HCT116 (cell line): ENCODE measurements at regions not wholly inside any gene's neighbourhood (a gene's known extent, or its start where the extent isn't known, plus 50 kb on each side); places are given as distances from the start of the nearest gene placed in this dataset.

Experiments
- ATAC-seq: fragments of 200-7000 bp; cut with Tn5 transposase; 2 replicates; pipeline ENCODE4 v1.9.1; 2020; ENCODE audit warnings: mild to moderate bottlenecking, moderate library complexity
- BruUV-seq: library from RNA; stranded (reverse); fragments of 400-500 nt; replicated peaks from 2 replicates; lab custom pipeline; 2021; lab: Mats Ljungman, UMichigan
- CTCF ChIA-PET: fragments of 300-600 bp; sonication (Branson Sonifier 250); formaldehyde crosslinking; loops from one replicate; lab custom pipeline; 2021; ENCODE audit warnings: antibody characterized with exemption; lab: Charles Lee
- POLR2A ChIA-PET: fragments of 300-600, 350-600 bp; sonication (Branson Sonifier 250); formaldehyde crosslinking; loops from one replicate; lab custom pipeline; 2021; ENCODE audit warnings: antibody characterized with exemption; lab: Charles Lee
- RAD21 ChIA-PET, 2 experiments: fragments of 300-600 bp; sonication (Branson Sonifier 250); formaldehyde crosslinking; loops; one replicate each; lab custom pipeline; 2023; ENCODE audit warnings: low total read pairs in 2 of 2; ENCODE audit not compliant: uncharacterized antibody in 2 of 2, unreplicated experiment in 2 of 2, low non-redundant PET in 1 of 2; lab: Charles Lee
- DNase-seq: peaks from one replicate; pipeline ENCODE4 v3.0.0-alpha.2; 2010; ENCODE audit warnings: low read depth, low spot score
- H2AFZ ChIP-seq: fragments of 200-600 bp; shearing (Covaris generic), sonication (generic); 2 replicates; pipeline ENCODE4 v1.6.1; 2017; ENCODE audit warnings: low read depth, mixed run types, mixed read lengths, antibody characterized with exemption, low read length; ENCODE audit not compliant: poor library complexity, severe bottlenecking
- H3K27ac ChIP-seq: 2 replicates; pipeline ENCODE4 v1.5.1; 2012; ENCODE audit warnings: low read depth, low read length
- H3K27me3 ChIP-seq: fragments of 200-600 bp; sonication (generic); 2 replicates; pipeline ENCODE4 v1.6.1; 2016; ENCODE audit warnings: mixed run types, low read length, mixed read lengths; ENCODE audit not compliant: insufficient read depth
- H3K36me3 ChIP-seq, 2 experiments: fragments of 200-500 bp in 1 of 2; fragments of 200-600 bp in 1 of 2; sonication (Bioruptor generic) in 1 of 2; sonication (generic) in 1 of 2; 2 replicates each; pipeline versions ENCODE4 v1.5.1 to v1.6.1; 2014 to 2016; ENCODE audit warnings: low read length in 2 of 2, inconsistent platforms in 1 of 2, mixed read lengths in 1 of 2, mixed run types in 1 of 2; ENCODE audit not compliant: insufficient read depth in 2 of 2, control insufficient read depth in 1 of 2
- H3K4me1 ChIP-seq, 2 experiments: fragments of 200-600 bp in 1 of 2; sonication (generic) in 1 of 2; 2 replicates each; pipeline versions ENCODE4 v1.5.1 to v1.6.1; 2012 to 2017; ENCODE audit warnings: low read length in 2 of 2, inconsistent platforms in 1 of 2, mild to moderate bottlenecking in 1 of 2, mixed read lengths in 1 of 2, mixed run types in 1 of 2, moderate library complexity in 1 of 2; ENCODE audit not compliant: insufficient read depth in 2 of 2, control insufficient read depth in 1 of 2
- H3K4me2 ChIP-seq: fragments of 200-600 bp; sonication (generic); 2 replicates; pipeline ENCODE4 v1.6.1; 2017; ENCODE audit warnings: mixed run types, low read length, mixed read lengths
- H3K4me3 ChIP-seq, 2 experiments: fragments of 200-600 bp in 1 of 2; sonication (generic) in 1 of 2; replicated peaks in 1 of 2; 2 replicates each; pipeline ENCODE4 v1.5.1; 2011 to 2016; ENCODE audit warnings: low read length in 2 of 2, control low read depth in 1 of 2, low read depth in 1 of 2, mild to moderate bottlenecking in 1 of 2, mixed read lengths in 1 of 2, mixed run types in 1 of 2
- H3K79me2 ChIP-seq: fragments of 200-600 bp; sonication (generic); 2 replicates; pipeline ENCODE4 v1.6.1; 2017; ENCODE audit warnings: mild to moderate bottlenecking, mixed run types, low read length, moderate library complexity, mixed read lengths; ENCODE audit not compliant: insufficient read depth
- H3K9ac ChIP-seq: fragments of 200-600 bp; sonication (generic); 2 replicates; pipeline ENCODE4 v1.6.1; 2016; ENCODE audit warnings: low read length, mixed read lengths
- H3K9me2 ChIP-seq: fragments of 200-600 bp; sonication (generic), shearing (Covaris generic); 2 replicates; pipeline ENCODE4 v1.6.1; 2017; ENCODE audit warnings: mixed run types, mild to moderate bottlenecking, moderate library complexity; ENCODE audit not compliant: insufficient read depth
- H3K9me3 ChIP-seq, 2 experiments: fragments of 200-500 bp in 1 of 2; fragments of 200-600 bp in 1 of 2; sonication (Bioruptor generic) in 1 of 2; sonication (generic) in 1 of 2; 2 replicates each; pipeline ENCODE4 v1.6.1; 2014 to 2017; ENCODE audit warnings: low read length in 2 of 2, mixed read lengths in 2 of 2, inconsistent platforms in 1 of 2, low read depth in 1 of 2, mild to moderate bottlenecking in 1 of 2, mixed run types in 1 of 2, moderate library complexity in 1 of 2; ENCODE audit not compliant: control insufficient read depth in 1 of 2, insufficient read depth in 1 of 2
- H4K20me1 ChIP-seq: fragments of 200-600 bp; sonication (generic), shearing (Covaris generic); 2 replicates; pipeline ENCODE4 v1.6.1; 2017; ENCODE audit warnings: mixed run types, mild to moderate bottlenecking, moderate library complexity; ENCODE audit not compliant: insufficient read depth
- EGR1 ChIP-seq: IDR thresholded peaks from 2 replicates; pipeline ENCODE4 v1.6.1; 2012; ENCODE audit warnings: low read depth
- ELF1 ChIP-seq: IDR thresholded peaks from 2 replicates; pipeline ENCODE4 v1.6.1; 2012; ENCODE audit warnings: low read depth, borderline replicate concordance
- EZH2phosphoT487 ChIP-seq: fragments of 200-600 bp; IDR thresholded peaks from 2 replicates; pipeline ENCODE4 v1.6.1; 2018; ENCODE audit warnings: antibody characterized with exemption, borderline replicate concordance
- POLR2AphosphoS5 ChIP-seq: IDR thresholded peaks from 2 replicates; pipeline ENCODE4 v1.6.1; 2011; ENCODE audit warnings: mild to moderate bottlenecking, low read depth, low read length, moderate library complexity
- RAD21 ChIP-seq: IDR thresholded peaks from 2 replicates; pipeline ENCODE4 v1.6.1; 2012; ENCODE audit warnings: low read depth, mild to moderate bottlenecking
- SIN3A ChIP-seq: IDR thresholded peaks from 2 replicates; pipeline ENCODE4 v1.6.1; 2012; ENCODE audit warnings: low read depth
- SRF ChIP-seq: IDR thresholded peaks from 2 replicates; pipeline ENCODE4 v1.6.1; 2012; ENCODE audit warnings: low read depth
- TCF7L2 ChIP-seq: IDR thresholded peaks from 2 replicates; pipeline ENCODE4 v1.7.0; 2011; ENCODE audit warnings: borderline replicate concordance, inconsistent platforms; ENCODE audit not compliant: insufficient read depth, insufficient read length; ENCODE audit errors: extremely low read depth
- YY1 ChIP-seq: IDR thresholded peaks from 2 replicates; pipeline ENCODE4 v1.6.1; 2011; ENCODE audit warnings: low read length, low read depth, moderate library complexity, mild to moderate bottlenecking; ENCODE audit not compliant: insufficient replicate concordance; ENCODE audit errors: extremely low read depth
- ZFX ChIP-seq: fragments of 450-650 bp; IDR thresholded peaks from 2 replicates; pipeline ENCODE4 v1.6.1; 2017
- ZNF274 ChIP-seq: fragments of 200-500 bp; sonication (Bioruptor generic); IDR thresholded peaks from 2 replicates; pipeline ENCODE4 v1.6.1; 2014; ENCODE audit warnings: mild to moderate bottlenecking, low read depth, low read length, inconsistent platforms
- intact Hi-C: fragments of 100-400 bp; cut with micrococcal nuclease; formaldehyde crosslinking; loops from 2 replicates; pipeline ENCODE4 v1.10.0; 2022
- TF ChIP-seq, protein P1 (sequence below): IDR thresholded peaks from 2 replicates; pipeline ENCODE4 v1.6.1; 2012
- TF ChIP-seq, protein P2 (sequence below): IDR thresholded peaks from 2 replicates; pipeline ENCODE4 v1.6.1; 2012; ENCODE audit warnings: low read depth
- TF ChIP-seq, protein P3 (sequence below): IDR thresholded peaks from 2 replicates; pipeline ENCODE4 v1.6.1; 2011; ENCODE audit warnings: mild to moderate bottlenecking, low read length, moderate library complexity; ENCODE audit not compliant: insufficient replicate concordance; ENCODE audit errors: extremely low read depth

DNA sequence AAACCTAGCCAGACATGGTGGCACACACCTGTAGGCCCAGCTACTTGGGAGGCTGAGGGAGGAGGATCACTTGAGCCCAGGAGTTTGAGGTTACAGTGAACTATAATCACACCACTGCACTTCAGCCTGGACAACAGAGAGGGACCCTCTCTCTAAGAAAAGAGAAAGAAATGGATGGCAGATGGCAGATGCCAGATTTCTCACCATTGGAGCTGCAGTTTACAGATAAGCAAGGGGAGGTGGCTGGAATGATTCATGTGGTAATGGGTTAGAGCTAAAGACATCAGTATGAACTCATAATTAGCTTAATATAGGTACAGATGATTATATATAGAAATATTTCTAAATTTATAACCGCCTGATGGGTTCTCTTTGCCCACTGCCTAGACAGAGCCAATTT is 80.1 kb upstream of the IPO5 start:
- Histone ChIP-seq H3K9me2 (no peaks in the 10 kb centered on the region), H3K27ac (no peak overlapping the region), H3K9me3 (no peaks in the 10 kb centered on the region), H4K20me1 (no peaks in the 10 kb centered on the region), H3K4me1 (no peaks in the 10 kb centered on the region), H3K9ac (no peak overlapping the region), H2AFZ (no peak overlapping the region), H3K27me3 (no peaks in the 10 kb centered on the region), H3K4me3 (no peak overlapping the region), H3K36me3 (no peaks in the 10 kb centered on the region), H3K4me2 (no peak overlapping the region), H3K79me2 (no peaks in the 10 kb centered on the region)
- no peak for TF ChIP-seq POLR2AphosphoS5
- TF ChIP-seq EZH2phosphoT487 = no peak
- TF ChIP-seq YY1 = no peak
- no peak for DNase-seq
- ChIA-PET CTCF (no interaction called here), RAD21 (no interaction called here), POLR2A (no interaction called here)
- intact Hi-C loops = no loop called here
- BruUV-seq = no TSS peak
- ATAC-seq = no peak

DNA sequence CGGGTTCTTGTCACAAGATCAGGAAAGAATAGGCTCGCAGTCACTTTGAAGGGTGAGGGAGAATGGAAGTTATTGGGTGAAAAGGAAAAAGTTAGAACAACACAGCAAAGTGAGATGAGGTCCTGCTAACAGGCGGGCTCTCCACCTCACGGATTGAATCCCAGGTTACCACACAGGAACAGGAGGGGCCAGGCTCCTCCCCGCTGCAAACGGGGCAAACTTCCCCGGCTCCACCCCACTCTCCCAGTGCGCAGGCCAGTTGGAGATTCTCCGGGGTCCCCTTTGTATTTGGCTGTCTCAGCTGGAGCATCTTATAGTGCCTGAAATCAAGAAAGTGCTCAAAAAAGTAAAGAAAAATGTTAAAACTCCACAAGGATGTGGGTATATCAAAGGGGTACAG is 78.3 kb upstream of the IPO5 start:
- Histone ChIP-seq H3K4me1 (peaks cover 2 to 12% of the 10 kb centered on the region in 2 experiments; a peak in 3 of 4 replicates), H2AFZ (no peak overlapping the region), H3K27ac (no peak overlapping the region), H3K36me3 (no peaks in the 10 kb centered on the region), H3K9me2 (no peaks in the 10 kb centered on the region), H3K79me2 (no peaks in the 10 kb centered on the region)
- BruUV-seq = no TSS peak
- DNase-seq = no peak
- intact Hi-C loops = no loop called here
- TF ChIP-seq, protein P1, sequence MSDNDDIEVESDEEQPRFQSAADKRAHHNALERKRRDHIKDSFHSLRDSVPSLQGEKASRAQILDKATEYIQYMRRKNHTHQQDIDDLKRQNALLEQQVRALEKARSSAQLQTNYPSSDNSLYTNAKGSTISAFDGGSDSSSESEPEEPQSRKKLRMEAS = no peak
- TF ChIP-seq EGR1 = no peak
- no peak for TF ChIP-seq ZFX
- TF ChIP-seq ZNF274 = no peak
- no peak for TF ChIP-seq SRF
- TF ChIP-seq ELF1 = no peak
- TF ChIP-seq, protein P2, sequence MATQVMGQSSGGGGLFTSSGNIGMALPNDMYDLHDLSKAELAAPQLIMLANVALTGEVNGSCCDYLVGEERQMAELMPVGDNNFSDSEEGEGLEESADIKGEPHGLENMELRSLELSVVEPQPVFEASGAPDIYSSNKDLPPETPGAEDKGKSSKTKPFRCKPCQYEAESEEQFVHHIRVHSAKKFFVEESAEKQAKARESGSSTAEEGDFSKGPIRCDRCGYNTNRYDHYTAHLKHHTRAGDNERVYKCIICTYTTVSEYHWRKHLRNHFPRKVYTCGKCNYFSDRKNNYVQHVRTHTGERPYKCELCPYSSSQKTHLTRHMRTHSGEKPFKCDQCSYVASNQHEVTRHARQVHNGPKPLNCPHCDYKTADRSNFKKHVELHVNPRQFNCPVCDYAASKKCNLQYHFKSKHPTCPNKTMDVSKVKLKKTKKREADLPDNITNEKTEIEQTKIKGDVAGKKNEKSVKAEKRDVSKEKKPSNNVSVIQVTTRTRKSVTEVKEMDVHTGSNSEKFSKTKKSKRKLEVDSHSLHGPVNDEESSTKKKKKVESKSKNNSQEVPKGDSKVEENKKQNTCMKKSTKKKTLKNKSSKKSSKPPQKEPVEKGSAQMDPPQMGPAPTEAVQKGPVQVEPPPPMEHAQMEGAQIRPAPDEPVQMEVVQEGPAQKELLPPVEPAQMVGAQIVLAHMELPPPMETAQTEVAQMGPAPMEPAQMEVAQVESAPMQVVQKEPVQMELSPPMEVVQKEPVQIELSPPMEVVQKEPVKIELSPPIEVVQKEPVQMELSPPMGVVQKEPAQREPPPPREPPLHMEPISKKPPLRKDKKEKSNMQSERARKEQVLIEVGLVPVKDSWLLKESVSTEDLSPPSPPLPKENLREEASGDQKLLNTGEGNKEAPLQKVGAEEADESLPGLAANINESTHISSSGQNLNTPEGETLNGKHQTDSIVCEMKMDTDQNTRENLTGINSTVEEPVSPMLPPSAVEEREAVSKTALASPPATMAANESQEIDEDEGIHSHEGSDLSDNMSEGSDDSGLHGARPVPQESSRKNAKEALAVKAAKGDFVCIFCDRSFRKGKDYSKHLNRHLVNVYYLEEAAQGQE = no peak
- TF ChIP-seq, protein P3, sequence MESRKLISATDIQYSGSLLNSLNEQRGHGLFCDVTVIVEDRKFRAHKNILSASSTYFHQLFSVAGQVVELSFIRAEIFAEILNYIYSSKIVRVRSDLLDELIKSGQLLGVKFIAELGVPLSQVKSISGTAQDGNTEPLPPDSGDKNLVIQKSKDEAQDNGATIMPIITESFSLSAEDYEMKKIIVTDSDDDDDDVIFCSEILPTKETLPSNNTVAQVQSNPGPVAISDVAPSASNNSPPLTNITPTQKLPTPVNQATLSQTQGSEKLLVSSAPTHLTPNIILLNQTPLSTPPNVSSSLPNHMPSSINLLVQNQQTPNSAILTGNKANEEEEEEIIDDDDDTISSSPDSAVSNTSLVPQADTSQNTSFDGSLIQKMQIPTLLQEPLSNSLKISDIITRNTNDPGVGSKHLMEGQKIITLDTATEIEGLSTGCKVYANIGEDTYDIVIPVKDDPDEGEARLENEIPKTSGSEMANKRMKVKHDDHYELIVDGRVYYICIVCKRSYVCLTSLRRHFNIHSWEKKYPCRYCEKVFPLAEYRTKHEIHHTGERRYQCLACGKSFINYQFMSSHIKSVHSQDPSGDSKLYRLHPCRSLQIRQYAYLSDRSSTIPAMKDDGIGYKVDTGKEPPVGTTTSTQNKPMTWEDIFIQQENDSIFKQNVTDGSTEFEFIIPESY = no peak
- TF ChIP-seq SIN3A = no peak
- TF ChIP-seq RAD21 = no peak
- no peak for TF ChIP-seq TCF7L2
- TF ChIP-seq, all 23 proteins: peak for 0
- ChIA-PET POLR2A (no interaction called here), RAD21 (no interaction called here), CTCF (no interaction called here)
- Histone ChIP-seq H3K27me3 (no peaks in the 10 kb centered on the region), H3K4me2 (no peak overlapping the region), H3K9me3 (no peaks in the 10 kb centered on the region), H3K9ac (no peak overlapping the region), H4K20me1 (no peaks in the 10 kb centered on the region), H3K4me3 (no peak overlapping the region)
- ATAC-seq = no peak
